ENCODE measurements at regions not wholly inside any gene's neighbourhood (a gene's known extent, or its start where the extent isn't known, plus 50 kb on each side); places are given as distances from the start of the nearest gene placed in this dataset.

DNA sequence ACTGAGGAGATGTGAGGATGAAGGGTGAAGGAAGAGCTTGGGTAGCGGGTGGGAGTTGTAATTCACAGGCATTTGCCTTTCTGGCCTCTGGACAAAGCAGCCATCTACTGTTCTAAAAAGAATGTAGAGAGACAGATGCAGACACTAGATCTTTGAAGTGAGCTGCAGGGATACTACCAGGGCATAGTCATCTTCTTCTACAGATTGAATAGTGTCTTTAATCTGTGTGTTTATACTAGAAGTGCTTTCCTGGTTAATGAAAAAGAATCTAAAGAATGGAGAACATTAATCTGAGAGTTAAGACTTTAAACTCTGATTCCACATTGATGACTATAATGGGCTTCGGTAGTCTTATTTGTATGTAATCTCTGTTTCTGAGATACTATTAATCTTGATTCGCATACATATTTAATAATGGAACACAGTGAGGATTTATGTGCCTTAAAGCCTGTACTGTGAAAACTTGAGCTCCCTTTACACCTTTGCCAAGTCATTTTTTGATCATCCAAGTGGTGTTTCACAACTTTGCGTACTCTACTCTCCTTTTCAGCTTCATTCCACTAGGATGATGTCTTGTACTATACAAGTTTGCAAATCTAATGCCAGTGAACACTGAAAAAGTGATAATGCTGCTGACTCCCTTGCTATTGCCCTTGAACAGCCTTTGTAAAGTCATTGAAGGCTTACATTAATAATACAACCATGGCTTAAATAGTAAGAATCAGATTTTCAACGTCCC is 2199.4 kb upstream of the PCDH20 start:
- H3K36me3 ChIP-seq (ENCODE audit: control insufficient read depth in 4 of 4, insufficient read depth in 4 of 4, low read length in 3 of 4): no peaks in the 10 kb centered on the region
- no peak for DNase-seq
- POLR2A ChIA-PET: no interaction called here
- H3K27ac ChIP-seq (ENCODE audit: insufficient read depth in 1 of 2, low read depth in 1 of 2, low read length in 2 of 2, poor library complexity in 1 of 2, severe bottlenecking in 2 of 2): no peak overlapping the region
- WGBS (ENCODE audit: insufficient coverage): 100% methylated on average over 1 of the region's 5 CpGs
- no peak overlapping the region for H3K4me3 ChIP-seq (ENCODE audit: control insufficient read depth in 1 of 7, extremely low read depth in 1 of 7, insufficient read depth in 4 of 7, low read depth in 2 of 7, low read length in 6 of 7)
- CTCF ChIA-PET: no interaction called here
- H3K4me1 ChIP-seq (ENCODE audit: control extremely low read depth in 1 of 4, control insufficient read depth in 4 of 4, insufficient read depth in 4 of 4, low read length in 3 of 4): no peaks in the 10 kb centered on the region
- no peaks in the 10 kb centered on the region for H3K27me3 ChIP-seq (replicated peaks in 2 of 5; ENCODE audit: control insufficient read depth in 4 of 5, insufficient read depth in 5 of 5, low read length in 4 of 5)
- H3K9me3 ChIP-seq (ENCODE audit: control extremely low read depth in 1 of 5, control insufficient read depth in 4 of 5, insufficient read depth in 2 of 5, low read depth in 1 of 5, low read length in 4 of 5): peaks cover 0 to 2% (median 0%) of the 10 kb centered on the region in 5 experiments

DNA sequence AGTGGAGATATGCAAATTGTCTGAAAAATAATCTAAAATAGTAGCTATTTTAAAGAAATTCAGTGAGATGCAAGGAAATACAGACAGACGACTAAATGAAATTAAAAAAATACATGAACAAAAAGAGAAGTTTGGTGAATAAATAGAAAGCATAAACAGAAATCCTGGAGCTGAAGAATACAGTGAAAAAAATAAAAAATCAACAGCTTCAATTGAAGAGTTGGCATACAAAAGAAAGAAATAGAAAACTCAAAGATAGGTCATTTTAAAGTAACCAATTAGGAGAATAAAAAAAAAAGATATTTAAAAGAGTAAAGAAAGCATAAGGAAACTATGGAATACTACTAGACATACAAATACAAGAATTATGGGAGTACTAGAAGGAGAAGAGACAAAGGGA is 2191.5 kb upstream of the PCDH20 start:
- peaks cover 0 to 12% (median 4%) of the 10 kb centered on the region in 5 experiments for H3K9me3 ChIP-seq (ENCODE audit: control extremely low read depth in 1 of 5, control insufficient read depth in 4 of 5, insufficient read depth in 2 of 5, low read depth in 1 of 5, low read length in 4 of 5)
- WGBS (ENCODE audit: insufficient coverage): no CpG with 5 or more reads among the region's 1 CpG
- no peaks in the 10 kb centered on the region for H3K36me3 ChIP-seq (ENCODE audit: control insufficient read depth in 4 of 4, insufficient read depth in 4 of 4, low read length in 3 of 4)
- ChIA-PET POLR2A (no interaction called here), CTCF (no interaction called here)
- H3K27me3 ChIP-seq (replicated peaks in 2 of 5; ENCODE audit: control insufficient read depth in 4 of 5, insufficient read depth in 5 of 5, low read length in 4 of 5): no peaks in the 10 kb centered on the region
- no peak overlapping the region for H3K27ac ChIP-seq (ENCODE audit: insufficient read depth in 1 of 2, low read depth in 1 of 2, low read length in 2 of 2, poor library complexity in 1 of 2, severe bottlenecking in 2 of 2)
- H3K4me3 ChIP-seq (ENCODE audit: control insufficient read depth in 1 of 7, extremely low read depth in 1 of 7, insufficient read depth in 4 of 7, low read depth in 2 of 7, low read length in 6 of 7): no peak overlapping the region
- no peaks in the 10 kb centered on the region for H3K4me1 ChIP-seq (ENCODE audit: control extremely low read depth in 1 of 4, control insufficient read depth in 4 of 4, insufficient read depth in 4 of 4, low read length in 3 of 4)
- DNase-seq: no peak

- Histone ChIP-seq H3K4me1 (ENCODE audit: control extremely low read depth in 1 of 4, control insufficient read depth in 4 of 4, insufficient read depth in 4 of 4, low read length in 3 of 4) (no peaks in the 10 kb centered on the region), H3K4me3 (ENCODE audit: control insufficient read depth in 1 of 7, extremely low read depth in 1 of 7, insufficient read depth in 4 of 7, low read depth in 2 of 7, low read length in 6 of 7) (no peak overlapping the region), H3K36me3 (ENCODE audit: control insufficient read depth in 4 of 4, insufficient read depth in 4 of 4, low read length in 3 of 4) (no peaks in the 10 kb centered on the region), H3K9me3 (ENCODE audit: control extremely low read depth in 1 of 5, control insufficient read depth in 4 of 5, insufficient read depth in 2 of 5, low read depth in 1 of 5, low read length in 4 of 5) (peaks cover 0 to 12% (median 4%) of the 10 kb centered on the region in 5 experiments), H3K27ac (ENCODE audit: insufficient read depth in 1 of 2, low read depth in 1 of 2, low read length in 2 of 2, poor library complexity in 1 of 2, severe bottlenecking in 2 of 2) (no peak overlapping the region), H3K27me3 (replicated peaks in 2 of 5; ENCODE audit: control insufficient read depth in 4 of 5, insufficient read depth in 5 of 5, low read length in 4 of 5) (no peaks in the 10 kb centered on the region)
- no peak for DNase-seq
- ChIA-PET CTCF (no interaction called here), POLR2A (no interaction called here)
Observed at GRCh38 chr13:63605962-63606361, 2190.3 kb upstream of the PCDH20 start.

- Histone ChIP-seq H3K4me1 (ENCODE audit: control extremely low read depth in 1 of 4, control insufficient read depth in 4 of 4, insufficient read depth in 4 of 4, low read length in 3 of 4) (no peaks in the 10 kb centered on the region), H3K27me3 (replicated peaks in 2 of 5; ENCODE audit: control insufficient read depth in 4 of 5, insufficient read depth in 5 of 5, low read length in 4 of 5) (no peaks in the 10 kb centered on the region), H3K4me3 (ENCODE audit: control insufficient read depth in 1 of 7, extremely low read depth in 1 of 7, insufficient read depth in 4 of 7, low read depth in 2 of 7, low read length in 6 of 7) (no peak overlapping the region), H3K36me3 (ENCODE audit: control insufficient read depth in 4 of 4, insufficient read depth in 4 of 4, low read length in 3 of 4) (no peaks in the 10 kb centered on the region), H3K9me3 (ENCODE audit: control extremely low read depth in 1 of 5, control insufficient read depth in 4 of 5, insufficient read depth in 2 of 5, low read depth in 1 of 5, low read length in 4 of 5) (peaks cover 0 to 12% (median 4%) of the 10 kb centered on the region in 5 experiments), H3K27ac (ENCODE audit: insufficient read depth in 1 of 2, low read depth in 1 of 2, low read length in 2 of 2, poor library complexity in 1 of 2, severe bottlenecking in 2 of 2) (no peak overlapping the region)
- DNase-seq: no peak
- WGBS (ENCODE audit: insufficient coverage): 100% methylated on average over 2 of the region's 2 CpGs
- ChIA-PET POLR2A (no interaction called here), CTCF (no interaction called here)
Observed at GRCh38 chr13:63605403-63605802, 2189.8 kb upstream of the PCDH20 start.

DNA sequence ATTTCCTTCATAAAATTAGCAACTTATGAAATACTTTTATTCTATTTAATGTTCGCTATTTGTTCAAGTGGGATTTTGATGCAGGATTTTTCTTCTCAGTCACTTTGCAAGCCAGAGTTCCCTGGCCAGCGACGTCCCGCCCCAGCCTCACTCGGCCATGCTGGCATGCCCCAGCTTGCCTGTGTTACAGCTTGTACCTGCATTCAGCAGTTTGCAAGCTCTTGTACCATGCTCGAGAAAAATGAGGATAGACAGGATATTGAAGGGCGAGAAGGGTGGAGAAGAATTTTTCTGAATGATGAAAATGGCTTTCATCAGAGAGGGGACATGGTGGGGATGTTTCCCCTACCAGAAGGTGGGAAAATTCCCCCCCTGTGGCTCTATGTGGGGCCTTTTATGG is 2180.2 kb upstream of the PCDH20 start:
- ChIA-PET CTCF (no interaction called here), POLR2A (no interaction called here)
- Histone ChIP-seq H3K27me3 (replicated peaks in 2 of 5; ENCODE audit: control insufficient read depth in 4 of 5, insufficient read depth in 5 of 5, low read length in 4 of 5) (no peaks in the 10 kb centered on the region), H3K4me3 (ENCODE audit: control insufficient read depth in 1 of 7, extremely low read depth in 1 of 7, insufficient read depth in 4 of 7, low read depth in 2 of 7, low read length in 6 of 7) (no peak overlapping the region), H3K27ac (ENCODE audit: insufficient read depth in 1 of 2, low read depth in 1 of 2, low read length in 2 of 2, poor library complexity in 1 of 2, severe bottlenecking in 2 of 2) (no peak overlapping the region), H3K36me3 (ENCODE audit: control insufficient read depth in 4 of 4, insufficient read depth in 4 of 4, low read length in 3 of 4) (no peaks in the 10 kb centered on the region), H3K9me3 (ENCODE audit: control extremely low read depth in 1 of 5, control insufficient read depth in 4 of 5, insufficient read depth in 2 of 5, low read depth in 1 of 5, low read length in 4 of 5) (no peaks in the 10 kb centered on the region), H3K4me1 (ENCODE audit: control extremely low read depth in 1 of 4, control insufficient read depth in 4 of 4, insufficient read depth in 4 of 4, low read length in 3 of 4) (no peaks in the 10 kb centered on the region)
- WGBS (ENCODE audit: insufficient coverage): 93% methylated on average over 7 of the region's 7 CpGs
- no peak for DNase-seq

DNA sequence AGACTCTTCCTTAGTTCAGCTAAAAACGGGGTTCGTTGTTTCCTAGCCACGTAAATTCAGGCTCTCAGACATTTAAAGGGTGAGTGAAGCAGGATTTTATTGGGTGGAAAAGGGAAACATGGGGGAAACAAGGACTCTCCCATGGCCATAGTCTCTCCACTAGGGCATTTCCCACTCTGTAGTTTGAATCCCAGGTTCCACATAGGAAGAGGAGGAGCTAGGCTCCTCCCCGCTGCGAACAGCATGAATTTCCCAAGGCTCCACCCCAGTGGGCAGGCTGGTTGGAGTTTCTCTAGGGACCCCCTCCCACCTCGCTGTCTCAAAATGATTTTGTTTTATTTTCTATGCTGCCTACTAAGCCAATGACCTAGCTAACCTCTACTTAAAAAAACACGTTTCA is 2170.8 kb upstream of the PCDH20 start:
- DNase-seq: no peak
- Histone ChIP-seq H3K9me3 (ENCODE audit: control extremely low read depth in 1 of 5, control insufficient read depth in 4 of 5, insufficient read depth in 2 of 5, low read depth in 1 of 5, low read length in 4 of 5) (peaks cover 0 to 5% (median 0%) of the 10 kb centered on the region in 5 experiments), H3K4me3 (ENCODE audit: control insufficient read depth in 1 of 7, extremely low read depth in 1 of 7, insufficient read depth in 4 of 7, low read depth in 2 of 7, low read length in 6 of 7) (no peak overlapping the region), H3K4me1 (ENCODE audit: control extremely low read depth in 1 of 4, control insufficient read depth in 4 of 4, insufficient read depth in 4 of 4, low read length in 3 of 4) (no peaks in the 10 kb centered on the region), H3K36me3 (ENCODE audit: control insufficient read depth in 4 of 4, insufficient read depth in 4 of 4, low read length in 3 of 4) (no peaks in the 10 kb centered on the region), H3K27me3 (replicated peaks in 2 of 5; ENCODE audit: control insufficient read depth in 4 of 5, insufficient read depth in 5 of 5, low read length in 4 of 5) (no peaks in the 10 kb centered on the region), H3K27ac (ENCODE audit: insufficient read depth in 1 of 2, low read depth in 1 of 2, low read length in 2 of 2, poor library complexity in 1 of 2, severe bottlenecking in 2 of 2) (no peak overlapping the region)
- CTCF ChIA-PET: no interaction called here
- POLR2A ChIA-PET: no interaction called here
- 100% methylated on average over 5 of the region's 7 CpGs for WGBS (ENCODE audit: insufficient coverage)

DNA sequence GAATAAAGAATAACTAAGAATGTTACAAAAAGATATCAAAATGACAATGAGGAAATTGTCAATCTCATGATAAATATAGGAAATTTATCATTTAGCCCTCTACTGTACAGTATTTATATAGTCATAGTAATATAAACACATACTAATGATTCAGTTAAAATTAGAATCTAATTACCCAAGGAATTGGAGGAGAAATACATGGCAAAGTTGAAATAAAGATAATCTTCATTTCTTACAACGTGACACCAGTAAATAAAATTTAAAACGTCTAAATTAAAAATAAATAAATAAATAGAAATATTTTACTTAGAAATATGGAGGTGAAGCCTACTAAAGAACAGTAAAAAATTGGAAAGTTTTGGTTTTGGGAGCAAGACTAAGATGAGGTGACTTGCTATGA is 2163.1 kb upstream of the PCDH20 start:
- H3K27ac ChIP-seq (ENCODE audit: insufficient read depth in 1 of 2, low read depth in 1 of 2, low read length in 2 of 2, poor library complexity in 1 of 2, severe bottlenecking in 2 of 2): no peak overlapping the region
- WGBS (ENCODE audit: insufficient coverage): no CpG with 5 or more reads among the region's 2 CpGs
- POLR2A ChIA-PET: no interaction called here

More for the DNA sequence above, 2163.1 kb upstream of the PCDH20 start:
- DNase-seq: no peak
- CTCF ChIA-PET: no interaction called here
- Histone ChIP-seq H3K27me3 (replicated peaks in 2 of 5; ENCODE audit: control insufficient read depth in 4 of 5, insufficient read depth in 5 of 5, low read length in 4 of 5) (no peaks in the 10 kb centered on the region), H3K4me1 (ENCODE audit: control extremely low read depth in 1 of 4, control insufficient read depth in 4 of 4, insufficient read depth in 4 of 4, low read length in 3 of 4) (no peaks in the 10 kb centered on the region), H3K9me3 (ENCODE audit: control extremely low read depth in 1 of 5, control insufficient read depth in 4 of 5, insufficient read depth in 2 of 5, low read depth in 1 of 5, low read length in 4 of 5) (peaks cover 0 to 2% (median 2%) of the 10 kb centered on the region in 5 experiments), H3K36me3 (ENCODE audit: control insufficient read depth in 4 of 4, insufficient read depth in 4 of 4, low read length in 3 of 4) (no peaks in the 10 kb centered on the region), H3K4me3 (ENCODE audit: control insufficient read depth in 1 of 7, extremely low read depth in 1 of 7, insufficient read depth in 4 of 7, low read depth in 2 of 7, low read length in 6 of 7) (no peak overlapping the region)
